ENCODE measurements at regions not wholly inside any gene's neighbourhood (a gene's known extent, or its start where the extent isn't known, plus 50 kb on each side); places are given as distances from the start of the nearest gene placed in this dataset.
"Not testable (repeated sequence)": the region's sequence is repeated elsewhere in the genome, so short reads cannot be mapped to it uniquely, and the experiment has no call there.

- H3K4me3 Mint-ChIP-seq = no peak overlapping the region
- H3K4me1 Mint-ChIP-seq = no peaks in the 10 kb centered on the region
- POLR2A ChIA-PET = no interaction called here
- H3K36me3 Mint-ChIP-seq = no peaks in the 10 kb centered on the region
- DNase-seq = no peak
- no peak overlapping the region for H3K27ac Mint-ChIP-seq
- peaks cover 0 to 1% (median 0%) of the 10 kb centered on the region in 5 donors for H3K27me3 Mint-ChIP-seq
- H3K9me3 Mint-ChIP-seq = peaks cover 0 to 21% (median 0%) of the 10 kb centered on the region in 9 donors
- ATAC-seq = no peak
Observed at GRCh38 chrY:9118704-9119103, 218.6 kb upstream of the TSPY4 start.

DNA sequence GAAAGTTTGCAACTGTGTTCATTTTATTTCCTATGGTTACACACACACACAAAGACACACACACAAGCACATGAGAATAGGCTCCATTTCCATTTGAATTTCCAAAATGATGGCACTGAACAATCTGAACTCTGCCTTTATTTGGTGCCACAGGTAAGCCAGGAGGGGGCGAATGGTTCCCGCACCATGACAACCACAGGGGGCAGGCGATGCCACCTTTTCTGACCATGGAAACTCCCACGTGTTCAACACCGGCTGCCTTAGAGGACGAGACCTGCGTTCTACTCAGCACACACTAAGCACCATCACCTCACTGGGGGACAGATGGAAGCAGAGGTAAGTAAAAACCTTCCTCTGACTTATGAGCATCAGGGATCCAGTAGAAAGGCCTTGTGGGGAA lies 212.6 kb upstream of the TSPY4 start:
- ATAC-seq (no peak), DNase-seq (no peak)
- POLR2A ChIA-PET = interaction anchor here (0.7 kb wide), 1 partner anchor 1697 kb away, joined by 4 read pairs; no protein-coding TSS in a partner anchor
- Mint-ChIP-seq H3K4me3 (no peak overlapping the region), H3K27me3 (no peaks in the 10 kb centered on the region), H3K9me3 (peaks cover 0 to 6% (median 0%) of the 10 kb centered on the region in 9 donors), H3K36me3 (no peaks in the 10 kb centered on the region), H3K4me1 (no peaks in the 10 kb centered on the region), H3K27ac (no peak overlapping the region)

GRCh38 chrY:9126545-9126944 lies 210.7 kb upstream of the TSPY4 start:
- POLR2A ChIA-PET = no interaction called here
- Mint-ChIP-seq H3K27ac (no peak overlapping the region), H3K9me3 (peaks cover 0 to 10% (median 0%) of the 10 kb centered on the region in 9 donors), H3K36me3 (no peaks in the 10 kb centered on the region), H3K4me1 (no peaks in the 10 kb centered on the region), H3K4me3 (no peak overlapping the region), H3K27me3 (no peaks in the 10 kb centered on the region)
- DNase-seq (no peak), ATAC-seq (no peak)

DNA sequence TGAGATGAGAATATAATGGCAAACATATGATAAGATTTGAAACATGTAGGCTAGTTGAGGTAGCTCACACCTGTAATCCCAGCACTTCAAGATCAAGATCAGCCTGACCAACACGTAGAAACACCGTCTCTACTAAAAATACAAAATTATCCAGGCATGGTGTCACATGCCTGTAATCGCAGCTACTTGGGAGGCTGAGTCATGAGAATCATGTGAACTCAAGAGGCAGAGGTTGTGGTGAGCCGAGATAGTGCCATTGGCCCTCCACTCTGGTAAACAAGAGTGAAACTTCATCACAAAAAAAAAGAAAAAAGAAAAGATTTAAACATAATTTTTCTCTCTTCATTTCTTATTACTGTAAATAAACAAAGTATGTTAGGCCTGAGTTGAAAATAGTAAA lies 193.9 kb upstream of the TSPY4 start:
- H3K9me3 Mint-ChIP-seq, POLR2A ChIA-PET, H3K27ac Mint-ChIP-seq, H3K4me3 Mint-ChIP-seq, H3K36me3 Mint-ChIP-seq, H3K27me3 Mint-ChIP-seq, H3K4me1 Mint-ChIP-seq, DNase-seq, ATAC-seq: not testable (repeated sequence)

- H3K36me3 Mint-ChIP-seq, H3K27me3 Mint-ChIP-seq, POLR2A ChIA-PET, ATAC-seq, H3K4me1 Mint-ChIP-seq, H3K4me3 Mint-ChIP-seq, DNase-seq, H3K27ac Mint-ChIP-seq, H3K9me3 Mint-ChIP-seq: not testable (repeated sequence)
Observed at GRCh38 chrY:9154552-9154951, 182.7 kb upstream of the TSPY4 start.

GRCh38 chrY:9155721-9156120 lies 181.5 kb upstream of the TSPY4 start:
- Mint-ChIP-seq H3K4me1 (no peaks in the 10 kb centered on the region), H3K27ac (no peak overlapping the region), H3K9me3 (peaks cover 0 to 2% (median 0%) of the 10 kb centered on the region in 9 donors), H3K27me3 (no peaks in the 10 kb centered on the region), H3K4me3 (no peak overlapping the region), H3K36me3 (no peaks in the 10 kb centered on the region)
- DNase-seq (no peak), ATAC-seq (no peak)
- POLR2A ChIA-PET = no interaction called here

GRCh38 chrY:9158616-9159015 lies 178.6 kb upstream of the TSPY4 start:
- DNase-seq = no peak
- Mint-ChIP-seq H3K27me3 (no peaks in the 10 kb centered on the region), H3K4me1 (no peaks in the 10 kb centered on the region), H3K9me3 (no peaks in the 10 kb centered on the region), H3K4me3 (no peak overlapping the region), H3K36me3 (no peaks in the 10 kb centered on the region), H3K27ac (no peak overlapping the region)
- POLR2A ChIA-PET = no interaction called here
- no peak for ATAC-seq

GRCh38 chrY:9160331-9160730 lies 176.9 kb upstream of the TSPY4 start:
- H3K36me3 Mint-ChIP-seq, H3K9me3 Mint-ChIP-seq, H3K27me3 Mint-ChIP-seq, H3K4me3 Mint-ChIP-seq, POLR2A ChIA-PET, H3K4me1 Mint-ChIP-seq, DNase-seq, H3K27ac Mint-ChIP-seq, ATAC-seq: not testable (repeated sequence)

DNA sequence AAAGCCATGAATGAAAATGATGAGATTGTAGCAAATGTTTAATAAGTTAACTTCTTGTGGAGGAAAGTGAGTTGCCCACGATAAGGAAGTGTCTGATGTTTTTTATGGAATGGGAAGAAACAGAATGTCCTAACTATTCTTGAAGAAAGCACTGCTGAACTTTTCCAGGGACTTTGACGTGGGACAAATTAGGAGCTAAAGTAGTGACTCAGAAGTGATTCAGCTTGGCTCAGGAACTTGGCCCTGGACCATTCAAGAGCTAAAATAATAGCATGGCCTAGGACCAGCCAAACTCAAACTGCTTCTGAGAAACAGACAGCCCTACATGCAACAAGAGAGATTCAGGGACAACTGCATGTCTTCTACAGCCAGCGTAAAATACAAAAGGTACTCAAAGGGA lies 176.3 kb upstream of the TSPY4 start:
- H3K4me1 Mint-ChIP-seq, H3K4me3 Mint-ChIP-seq, H3K9me3 Mint-ChIP-seq, H3K27ac Mint-ChIP-seq, DNase-seq, H3K36me3 Mint-ChIP-seq, POLR2A ChIA-PET, H3K27me3 Mint-ChIP-seq, ATAC-seq: not testable (repeated sequence)

DNA sequence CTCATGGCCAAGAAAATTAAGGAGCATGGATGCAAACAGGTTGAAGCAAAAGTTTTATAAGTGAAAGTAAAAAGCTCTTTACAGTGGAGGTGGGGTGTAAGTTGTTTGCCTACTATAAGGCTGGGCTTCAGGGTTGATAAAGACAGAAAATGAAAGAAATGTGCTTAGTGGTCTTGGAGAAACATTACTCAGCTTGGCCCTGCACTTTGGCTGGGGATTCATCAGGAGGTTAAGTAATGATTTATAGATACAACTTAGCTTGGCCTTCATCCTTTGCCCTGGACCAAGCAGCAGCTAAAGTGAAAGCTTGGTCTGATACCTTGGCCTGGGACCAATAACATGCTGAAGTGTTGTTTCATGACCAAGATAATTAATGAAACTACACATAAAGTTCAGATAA lies 175.3 kb upstream of the TSPY4 start:
- DNase-seq, H3K4me3 Mint-ChIP-seq, H3K9me3 Mint-ChIP-seq, H3K4me1 Mint-ChIP-seq, POLR2A ChIA-PET, ATAC-seq, H3K36me3 Mint-ChIP-seq, H3K27me3 Mint-ChIP-seq, H3K27ac Mint-ChIP-seq: not testable (repeated sequence)

- H3K27ac Mint-ChIP-seq, H3K4me3 Mint-ChIP-seq, ATAC-seq, POLR2A ChIA-PET, H3K27me3 Mint-ChIP-seq, H3K36me3 Mint-ChIP-seq, H3K9me3 Mint-ChIP-seq, DNase-seq, H3K4me1 Mint-ChIP-seq: not testable (repeated sequence)
Observed at GRCh38 chrY:9162424-9162823, 174.8 kb upstream of the TSPY4 start.

- H3K4me1 Mint-ChIP-seq, H3K4me3 Mint-ChIP-seq, H3K27ac Mint-ChIP-seq, POLR2A ChIA-PET, ATAC-seq, DNase-seq, H3K9me3 Mint-ChIP-seq, H3K27me3 Mint-ChIP-seq, H3K36me3 Mint-ChIP-seq: not testable (repeated sequence)
Observed at GRCh38 chrY:9177641-9178040, 159.6 kb upstream of the TSPY4 start.

DNA sequence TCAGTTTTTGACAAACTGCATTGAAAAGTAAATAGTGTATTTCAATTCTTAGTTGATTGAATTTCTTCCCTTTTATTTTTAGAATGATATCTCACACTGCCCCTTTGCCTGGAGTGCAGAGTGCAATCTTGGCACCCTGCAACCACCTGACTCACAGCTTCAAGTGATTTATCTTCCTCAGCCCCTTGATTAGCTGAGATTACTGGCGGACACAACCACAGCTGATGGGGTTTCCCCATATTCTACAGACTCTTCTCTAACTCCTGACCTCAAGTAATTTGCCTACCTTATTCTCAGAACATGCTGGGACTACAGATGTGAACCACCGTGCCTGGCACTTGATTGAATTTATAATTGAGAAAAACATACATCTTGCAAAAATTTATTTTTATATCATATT lies 152.4 kb upstream of the TSPY4 start:
- POLR2A ChIA-PET, H3K27me3 Mint-ChIP-seq, ATAC-seq, H3K4me1 Mint-ChIP-seq, DNase-seq, H3K36me3 Mint-ChIP-seq, H3K4me3 Mint-ChIP-seq, H3K27ac Mint-ChIP-seq, H3K9me3 Mint-ChIP-seq: not testable (repeated sequence)

DNA sequence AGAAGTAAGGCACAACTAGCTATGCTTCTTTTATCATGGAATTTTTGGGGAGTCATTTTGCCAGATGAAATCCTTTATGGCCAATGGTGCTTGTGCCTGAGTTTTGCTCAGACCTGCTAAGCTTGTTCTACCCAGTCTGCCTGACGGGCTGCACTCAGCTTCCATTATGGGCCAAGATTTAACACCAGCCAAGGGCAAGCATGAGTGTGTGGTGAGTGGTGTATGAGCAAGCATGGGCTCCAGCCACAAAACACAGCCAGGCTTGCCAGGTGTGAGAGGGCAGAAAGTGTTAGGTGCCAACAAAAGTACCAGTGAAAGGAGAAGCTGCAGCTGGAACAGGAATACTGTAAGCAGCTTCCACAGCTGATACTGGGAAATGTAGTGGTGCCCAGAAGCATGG lies 130.2 kb upstream of the TSPY4 start:
- DNase-seq, H3K4me1 Mint-ChIP-seq, H3K27ac Mint-ChIP-seq, H3K9me3 Mint-ChIP-seq, H3K27me3 Mint-ChIP-seq, ATAC-seq, H3K36me3 Mint-ChIP-seq, POLR2A ChIA-PET, H3K4me3 Mint-ChIP-seq: not testable (repeated sequence)

DNA sequence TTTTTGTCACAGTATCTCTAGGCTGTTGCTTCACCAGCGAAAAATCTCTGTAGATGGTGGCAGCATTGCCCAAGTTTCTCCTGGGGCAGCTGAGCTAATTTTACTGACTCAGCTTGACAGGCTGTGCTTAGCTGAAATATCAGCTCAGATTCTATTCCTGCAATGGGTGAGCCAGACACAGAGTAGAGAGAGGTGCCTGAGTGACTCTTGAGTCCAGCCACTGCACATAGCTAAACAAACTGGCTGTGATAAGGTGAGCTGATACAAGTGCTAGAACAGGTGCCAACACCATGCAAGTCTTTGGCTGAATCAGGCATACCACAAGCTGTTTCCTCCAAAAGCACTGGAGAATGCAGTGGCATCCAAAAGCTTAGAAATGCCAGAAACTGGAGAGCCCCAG lies 110.9 kb upstream of the TSPY4 start:
- no peaks in the 10 kb centered on the region for H3K36me3 Mint-ChIP-seq
- ATAC-seq = no peak
- peaks cover 0 to 22% (median 0%) of the 10 kb centered on the region in 5 donors for H3K27me3 Mint-ChIP-seq
- H3K4me3 Mint-ChIP-seq = no peak overlapping the region
- DNase-seq = no peak
- POLR2A ChIA-PET = no interaction called here
- no peaks in the 10 kb centered on the region for H3K4me1 Mint-ChIP-seq
- H3K9me3 Mint-ChIP-seq = peaks cover 0 to 30% (median 0%) of the 10 kb centered on the region in 9 donors
- no peak overlapping the region for H3K27ac Mint-ChIP-seq

Data from naive thymus-derived CD8-positive, alpha-beta T cell (primary cell).